Kidney epithelial cell (primary cell): ENCODE measurements at regions not wholly inside any gene's neighbourhood (a gene's known extent, or its start where the extent isn't known, plus 50 kb on each side); places are given as distances from the start of the nearest gene placed in this dataset.

ENCODE experiments used
- DNase-seq: peaks from one replicate; pipeline ENCODE4 v3.0.0-alpha.2; 2010; ENCODE audit warnings: low read depth
- H3K27me3 ChIP-seq: 2 replicates; pipeline ENCODE4 v1.6.0; 2011; ENCODE audit warnings: low read length; ENCODE audit not compliant: control insufficient read depth, insufficient read depth
- H3K36me3 ChIP-seq: 2 replicates; pipeline ENCODE4 v1.5.1; 2011; ENCODE audit warnings: low read length; ENCODE audit not compliant: control insufficient read depth, insufficient read depth
- H3K4me3 ChIP-seq: 2 replicates; pipeline ENCODE4 v1.5.1; 2011; ENCODE audit warnings: low read depth, mild to moderate bottlenecking, control low read depth, low read length
- TF ChIP-seq, protein P1 (sequence below): IDR thresholded peaks from 2 replicates; pipeline ENCODE4 v1.5.1; 2011; ENCODE audit warnings: mild to moderate bottlenecking, moderate library complexity, low read length, control low read depth, inconsistent platforms; ENCODE audit not compliant: insufficient read depth, poor library complexity, severe bottlenecking

DNA sequence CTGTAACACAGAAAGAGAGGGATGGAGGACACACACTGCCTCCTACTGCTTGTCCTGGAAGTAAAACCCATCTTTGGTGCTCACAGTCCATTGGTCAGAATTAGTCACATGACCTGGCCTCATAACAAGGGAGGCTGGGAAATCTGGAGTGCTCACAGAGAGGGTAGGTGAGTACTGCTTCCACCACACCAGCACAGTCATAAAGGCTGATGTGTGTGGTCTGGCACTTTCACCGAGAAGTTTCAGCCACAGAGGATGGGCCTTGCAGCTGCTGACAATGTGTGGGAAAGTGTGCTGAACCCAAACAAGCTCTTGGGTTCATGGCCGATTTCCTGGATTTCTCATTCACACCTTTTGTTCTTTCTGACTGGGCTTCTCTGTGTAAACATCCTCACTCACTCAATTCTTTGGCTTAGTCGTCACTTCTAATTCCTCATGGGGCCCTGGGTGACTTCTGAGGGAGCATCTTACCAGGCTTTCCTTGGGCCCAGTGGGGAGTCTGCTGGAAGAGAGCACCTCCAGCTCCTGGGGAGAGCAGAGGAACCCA, 100.7 kb downstream of the ASB7 start:
- no peak overlapping the region for H3K4me3 ChIP-seq
- no peaks in the 10 kb centered on the region for H3K27me3 ChIP-seq
- DNase-seq = no peak
- H3K36me3 ChIP-seq = no peaks in the 10 kb centered on the region
- TF ChIP-seq, protein P1, sequence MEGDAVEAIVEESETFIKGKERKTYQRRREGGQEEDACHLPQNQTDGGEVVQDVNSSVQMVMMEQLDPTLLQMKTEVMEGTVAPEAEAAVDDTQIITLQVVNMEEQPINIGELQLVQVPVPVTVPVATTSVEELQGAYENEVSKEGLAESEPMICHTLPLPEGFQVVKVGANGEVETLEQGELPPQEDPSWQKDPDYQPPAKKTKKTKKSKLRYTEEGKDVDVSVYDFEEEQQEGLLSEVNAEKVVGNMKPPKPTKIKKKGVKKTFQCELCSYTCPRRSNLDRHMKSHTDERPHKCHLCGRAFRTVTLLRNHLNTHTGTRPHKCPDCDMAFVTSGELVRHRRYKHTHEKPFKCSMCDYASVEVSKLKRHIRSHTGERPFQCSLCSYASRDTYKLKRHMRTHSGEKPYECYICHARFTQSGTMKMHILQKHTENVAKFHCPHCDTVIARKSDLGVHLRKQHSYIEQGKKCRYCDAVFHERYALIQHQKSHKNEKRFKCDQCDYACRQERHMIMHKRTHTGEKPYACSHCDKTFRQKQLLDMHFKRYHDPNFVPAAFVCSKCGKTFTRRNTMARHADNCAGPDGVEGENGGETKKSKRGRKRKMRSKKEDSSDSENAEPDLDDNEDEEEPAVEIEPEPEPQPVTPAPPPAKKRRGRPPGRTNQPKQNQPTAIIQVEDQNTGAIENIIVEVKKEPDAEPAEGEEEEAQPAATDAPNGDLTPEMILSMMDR = no peak

DNA sequence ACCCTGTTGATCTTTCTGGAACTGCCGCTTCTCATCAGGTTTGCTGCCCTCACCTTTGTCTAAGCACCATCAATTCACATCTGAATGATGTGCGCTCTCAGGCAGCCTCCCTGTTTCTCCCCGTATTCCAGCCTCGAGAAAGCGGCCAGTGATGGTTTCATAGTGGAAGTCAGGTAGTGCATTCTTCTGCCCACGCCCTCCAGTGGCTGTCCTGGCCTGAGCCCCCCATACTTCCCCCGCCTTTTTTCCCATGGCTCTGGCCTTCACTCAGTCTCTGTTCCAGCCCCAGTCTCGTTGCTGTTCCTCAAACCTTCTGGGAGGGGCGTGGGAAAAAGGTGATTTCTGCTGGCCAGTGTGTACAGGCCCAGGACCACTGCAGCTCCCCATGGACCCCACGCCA, 101.3 kb downstream of the ASB7 start:
- Histone ChIP-seq H3K36me3 (no peaks in the 10 kb centered on the region), H3K27me3 (no peaks in the 10 kb centered on the region), H3K4me3 (no peak overlapping the region)
- TF ChIP-seq, protein P1 = no peak
- no peak for DNase-seq

DNA sequence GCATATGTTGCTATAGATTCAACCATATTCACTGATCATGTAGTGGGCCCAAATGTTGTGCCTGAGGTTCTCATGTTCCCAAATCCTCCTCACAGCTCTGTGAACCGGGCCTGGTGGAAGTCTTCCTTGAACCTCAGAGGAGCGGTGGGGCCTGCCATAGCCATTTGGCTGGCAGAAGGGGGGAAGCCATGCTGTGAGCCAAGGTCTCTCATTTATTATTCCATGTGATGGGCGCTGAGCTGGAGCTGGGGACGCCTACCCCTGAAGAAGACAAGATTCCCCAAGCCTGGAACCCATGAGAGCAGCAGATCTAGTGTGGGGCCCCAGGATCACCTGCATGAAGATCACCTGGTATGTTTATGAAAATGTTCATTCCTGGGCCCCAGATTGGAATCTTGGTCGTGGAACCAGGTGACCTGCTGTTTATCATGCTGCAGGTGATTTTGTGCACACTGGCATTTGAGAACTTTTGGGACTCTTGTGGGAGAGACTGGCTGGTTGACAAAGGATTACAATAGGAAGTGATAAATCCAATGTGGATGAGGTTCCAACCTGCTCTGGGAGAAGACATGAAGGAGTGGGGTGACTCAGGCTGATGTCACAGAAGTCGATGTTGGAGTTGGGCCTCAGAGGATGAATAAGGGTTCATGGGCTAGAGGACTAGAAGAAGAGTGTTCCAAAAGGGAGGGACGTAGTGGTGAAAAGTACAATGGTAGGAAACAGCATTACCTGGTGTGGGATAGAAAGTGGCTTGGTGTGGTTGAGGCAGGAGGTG, 102.1 kb downstream of the ASB7 start:
- no peak for DNase-seq
- H3K4me3 ChIP-seq = no peak overlapping the region
- TF ChIP-seq, protein P1 = no peak
- H3K36me3 ChIP-seq = no peaks in the 10 kb centered on the region
- no peaks in the 10 kb centered on the region for H3K27me3 ChIP-seq

DNA sequence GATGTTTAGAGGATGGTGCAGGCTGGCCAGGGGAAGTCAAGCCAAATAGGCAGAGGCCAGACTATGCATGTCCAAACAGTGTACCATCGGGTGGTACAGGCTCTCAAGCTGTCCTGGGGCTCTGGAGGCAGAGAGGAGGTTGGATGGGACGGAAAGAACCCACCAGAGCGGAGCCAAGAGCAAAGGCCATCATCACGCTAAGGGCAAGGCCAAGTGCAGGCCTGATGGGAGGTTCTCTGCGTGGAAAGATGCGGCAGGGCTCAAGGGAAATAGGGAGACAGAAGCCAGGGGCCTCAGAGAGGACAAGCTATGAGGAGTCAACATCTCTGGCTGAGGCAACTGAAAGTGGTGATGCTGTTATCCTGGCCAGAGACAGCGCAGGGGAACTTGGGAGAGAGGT, 102.7 kb downstream of the ASB7 start:
- TF ChIP-seq, protein P1 = no peak
- Histone ChIP-seq H3K4me3 (no peak overlapping the region), H3K27me3 (no peaks in the 10 kb centered on the region), H3K36me3 (no peaks in the 10 kb centered on the region)
- no peak for DNase-seq

DNA sequence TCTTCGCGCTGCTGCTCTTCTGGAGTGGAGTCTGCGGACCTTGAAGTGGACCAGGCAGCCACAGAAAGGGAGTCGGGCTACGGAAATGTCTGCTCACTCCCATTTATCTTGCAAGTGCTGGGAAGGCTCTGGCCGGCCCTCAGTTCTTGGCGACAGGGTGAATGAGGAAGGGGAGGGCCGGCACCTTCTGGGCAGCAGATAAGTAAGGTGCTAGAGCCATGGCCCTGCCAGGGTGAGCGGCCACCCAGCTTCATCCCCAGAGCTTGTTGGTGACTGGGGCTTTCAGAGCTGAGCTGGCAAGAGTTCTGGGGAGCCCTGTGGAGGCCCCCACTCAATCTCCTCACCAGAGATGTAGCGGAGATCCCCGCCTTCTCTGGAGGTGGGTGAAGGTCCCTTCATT, 103.5 kb downstream of the ASB7 start:
- TF ChIP-seq, protein P1 = no peak
- no peaks in the 10 kb centered on the region for H3K36me3 ChIP-seq
- H3K4me3 ChIP-seq = no peak overlapping the region
- H3K27me3 ChIP-seq = no peaks in the 10 kb centered on the region
- DNase-seq = no peak

- H3K36me3 ChIP-seq = no peaks in the 10 kb centered on the region
- H3K4me3 ChIP-seq = no peak overlapping the region
- H3K27me3 ChIP-seq = no peaks in the 10 kb centered on the region
- DNase-seq = no peak
- TF ChIP-seq, protein P1 = no peak
Measured at GRCh38 chr15:100707229-100707628, 104.8 kb downstream of the ASB7 start.
